Putamen (tissue), 1 donor: ENCODE measurements at regions not wholly inside any gene's neighbourhood (a gene's known extent, or its start where the extent isn't known, plus 50 kb on each side); places are given as distances from the start of the nearest gene placed in this dataset.
A peak's percentile ranks its signal among the peaks of the same experiment; 100 is the strongest.
"Not testable (repeated sequence)": the region's sequence is repeated elsewhere in the genome, so short reads cannot be mapped to it uniquely, and the experiment has no call there.

Experiments used
- DNase-seq: peaks from one replicate; pipeline ENCODE4 v3.0.0-alpha.2; 2016; ENCODE audit warnings: low spot score

- no peak for DNase-seq
These were observed 378.0 kb upstream of the PODXL start for GRCh38 chr7:131934452-131934851.

- no peak for DNase-seq
These were observed 377.4 kb upstream of the PODXL start for GRCh38 chr7:131933751-131934289.

- DNase-seq: not testable (repeated sequence)
These were observed 376.8 kb upstream of the PODXL start for GRCh38 chr7:131933219-131933618.

GRCh38 chr7:131932271-131932670 is 375.8 kb upstream of the PODXL start:
- no peak for DNase-seq

GRCh38 chr7:131931370-131931769 is 374.9 kb upstream of the PODXL start:
- no peak for DNase-seq

- DNase-seq: no peak
These were observed 373.2 kb upstream of the PODXL start for GRCh38 chr7:131929632-131930031.

- no peak for DNase-seq
These were observed 371.5 kb upstream of the PODXL start for GRCh38 chr7:131927770-131928423.

- DNase-seq: no peak
These were observed 369.2 kb upstream of the PODXL start for GRCh38 chr7:131925636-131926035.

GRCh38 chr7:131924857-131925256 is 368.4 kb upstream of the PODXL start:
- no peak for DNase-seq

- DNase-seq: not testable (repeated sequence)
These were observed 366.5 kb upstream of the PODXL start for GRCh38 chr7:131922948-131923347.

GRCh38 chr7:131921016-131921415 is 364.6 kb upstream of the PODXL start:
- DNase-seq: peak; percentile 6

- DNase-seq: no peak
These were observed 363.7 kb upstream of the PODXL start for GRCh38 chr7:131919920-131920709.

GRCh38 chr7:131911112-131911511 is 354.7 kb upstream of the PODXL start:
- DNase-seq: no peak

GRCh38 chr7:131909151-131909768 is 352.8 kb upstream of the PODXL start:
- no peak for DNase-seq

GRCh38 chr7:131908714-131909113 is 352.3 kb upstream of the PODXL start:
- DNase-seq: no peak

GRCh38 chr7:131905471-131905973 is 349.1 kb upstream of the PODXL start:
- no peak for DNase-seq

GRCh38 chr7:131904760-131905327 is 348.4 kb upstream of the PODXL start:
- DNase-seq: no peak

- DNase-seq: no peak
These were observed 346.9 kb upstream of the PODXL start for GRCh38 chr7:131903315-131903714.

GRCh38 chr7:131900785-131901287 is 344.4 kb upstream of the PODXL start:
- no peak for DNase-seq

GRCh38 chr7:131899271-131900030 is 343.0 kb upstream of the PODXL start:
- DNase-seq: no peak

GRCh38 chr7:131898418-131898817 is 342.0 kb upstream of the PODXL start:
- DNase-seq: no peak
